Heart left ventricle (tissue), 16 donors: ENCODE measurements at regions not wholly inside any gene's neighbourhood (a gene's known extent, or its start where the extent isn't known, plus 50 kb on each side); places are given as distances from the start of the nearest gene placed in this dataset.
"Not testable (repeated sequence)": the region's sequence is repeated elsewhere in the genome, so short reads cannot be mapped to it uniquely, and the experiment has no call there.

ENCODE experiments used
- ATAC-seq, 4 donors: fragments of 200-7000 bp; cut with Tn5 transposase; one replicate each; pipeline ENCODE4 v1.9.1; 2020 to 2022; ENCODE audit warnings: moderate library complexity in 4 of 4, mild to moderate bottlenecking in 3 of 4, moderate number of reproducible peaks in 1 of 4
- DNase-seq, 5 donors: peaks; one replicate each; pipeline ENCODE4 v3.0.0-alpha.2; 2020
- H3K27ac ChIP-seq, 12 donors: fragments of 200-600 bp; sonication (generic) in 4 of 12; one replicate each; pipeline versions ENCODE4 v1.5.0 to v1.8.0; 2016 to 2022; ENCODE audit warnings: mild to moderate bottlenecking in 2 of 12
- H3K27me3 ChIP-seq, 9 donors: fragments of 200-600 bp; sonication (generic) in 2 of 9; one replicate each; pipeline versions ENCODE4 v1.5.1 to v1.8.0; 2016 to 2022; ENCODE audit warnings: mild to moderate bottlenecking in 3 of 9
- H3K36me3 ChIP-seq, 9 donors: fragments of 200-600 bp; sonication (generic) in 2 of 9; one replicate each; pipeline versions ENCODE4 v1.5.0 to v1.8.0; 2018 to 2022; ENCODE audit warnings: mild to moderate bottlenecking in 2 of 9
- H3K4me1 ChIP-seq, 12 donors: fragments of 200-600 bp; sonication (generic) in 4 of 12; one replicate each; pipeline versions ENCODE4 v1.5.0 to v1.8.0; 2016 to 2022; ENCODE audit warnings: mild to moderate bottlenecking in 3 of 12
- H3K4me3 ChIP-seq, 12 donors: fragments of 200-600 bp; sonication (generic) in 4 of 12; one replicate each; pipeline versions ENCODE4 v1.5.0 to v1.8.0; 2017 to 2022; ENCODE audit warnings: mild to moderate bottlenecking in 9 of 12, moderate library complexity in 4 of 12
- H3K9me3 ChIP-seq, 12 donors: fragments of 200-600 bp; sonication (generic) in 4 of 12; one replicate each; pipeline versions ENCODE4 v1.5.0 to v1.8.0; 2016 to 2022; ENCODE audit warnings: mild to moderate bottlenecking in 1 of 12
- POLR2A ChIP-seq, 2 donors: fragments of 450-650 bp; IDR thresholded peaks; one replicate each; pipeline ENCODE4 v1.6.1; 2017; ENCODE audit warnings: antibody characterized with exemption in 2 of 2, mild to moderate bottlenecking in 2 of 2, moderate library complexity in 2 of 2
- WGBS, 4 donors: extraction: QIAGEN DNeasy Blood & Tissue Kit in 2 of 4; methylation state at CpG; one replicate each; pipeline versions ENCODE4 v1.1.5 to v1.1.7; 2013 to 2018; 5-methylcytosine and 5-hydroxymethylcytosine counted together
- intact Hi-C, 10 donors: fragments of 100-400 bp; cut with DNase I; formaldehyde crosslinking; loops; one replicate each; pipeline versions ENCODE4 v1.11.1 to v1.14.2; 2022
- TF ChIP-seq, protein P1 (sequence below), 12 donors: fragments of 200-600 bp; sonication (generic) in 4 of 12; IDR thresholded peaks; one replicate each; pipeline versions ENCODE4 v1.5.0 to v1.8.0; 2018 to 2022; ENCODE audit warnings: antibody characterized with exemption in 12 of 12, mild to moderate bottlenecking in 5 of 12
- donor health status: ischemic (EF 13 %, LVEDD 7.1; RV severe dilation, severe dysfunction).
- donor health status: healthy with polysubstance abuse.
- donor health status: DM: no; HTN: yes; CAD: no.
- donor health status: DM: no; HTN: no; CAD: no.
- donor health status: ischemic (EF 25% LVEDD 6.9; RV normal size, moderate dysfunction).
- donor health status: ischemic (EF 25% LVEDD 5.7; RV mildly dilated, moderate dysfunction).
- donor health status: healthy.
- donor health status: DM: yes; HTN: yes; CAD: no.
- donor health status: ischemic (EF 35%, LVEDD 5.7; RV mildly dilated, moderate dysfunction).
- donor health status: nonischemic (EF 11% LVEDD 7.7; RV severe dilation, severe dysfunction).
- donor health status: DM: yes; HTN: yes; CAD: no.
- donor health status: PGD.
- donor health status: ischemic (EF 29% LVEDD 5.4; RV normal size, mild dysfunction).
- donor health status: nonischemic (EF 23%, LVEDD 6.1; RV moderate dilation, normal function).

DNA sequence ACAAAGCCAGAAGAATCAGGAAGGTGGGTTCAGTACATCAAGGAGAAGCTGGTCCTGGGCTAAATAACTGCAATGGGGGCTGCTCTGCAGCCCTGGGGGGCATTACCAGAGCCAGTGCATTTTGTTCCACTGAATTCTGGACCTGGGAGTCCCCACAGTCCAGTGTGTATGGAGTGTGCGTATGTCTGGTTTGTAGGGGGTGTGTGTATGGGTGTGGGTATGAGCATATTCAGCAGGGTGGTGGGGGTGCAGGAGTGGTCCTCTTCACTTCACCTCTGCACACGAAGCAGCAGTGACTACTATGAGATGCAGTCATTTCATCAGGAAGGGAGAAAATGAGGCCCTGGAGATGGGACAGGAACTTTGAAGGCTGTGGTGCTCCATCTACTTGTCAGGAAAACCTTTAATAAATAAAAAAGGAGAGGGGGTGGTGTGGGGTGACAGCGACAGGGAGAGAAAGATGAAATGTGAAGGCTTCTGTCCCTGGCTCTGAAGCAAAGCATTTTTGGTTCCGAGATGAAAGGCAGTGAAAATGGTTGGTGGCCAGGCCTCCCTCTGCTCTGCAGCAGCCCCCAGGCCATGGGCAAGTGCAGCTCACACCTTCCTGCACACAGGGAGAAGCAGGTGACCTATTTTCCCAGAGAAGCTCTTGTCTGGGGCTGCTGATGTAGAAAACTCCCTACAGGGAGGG is 121.5 kb upstream of the CACHD1 start:
- intact Hi-C loops, result no loop called here
- no peaks in the 10 kb centered on the region for H3K4me1 ChIP-seq
- H3K36me3 ChIP-seq, result no peaks in the 10 kb centered on the region
- H3K4me3 ChIP-seq, result no peak overlapping the region
- ATAC-seq, result no peak
- no peak for DNase-seq
- H3K27me3 ChIP-seq, result no peaks in the 10 kb centered on the region
- WGBS, 4 donors, result 73 to 84% (median 79%) methylated on average over 4 of the region's 4 CpGs
- no peaks in the 10 kb centered on the region for H3K9me3 ChIP-seq
- TF ChIP-seq, protein P1, sequence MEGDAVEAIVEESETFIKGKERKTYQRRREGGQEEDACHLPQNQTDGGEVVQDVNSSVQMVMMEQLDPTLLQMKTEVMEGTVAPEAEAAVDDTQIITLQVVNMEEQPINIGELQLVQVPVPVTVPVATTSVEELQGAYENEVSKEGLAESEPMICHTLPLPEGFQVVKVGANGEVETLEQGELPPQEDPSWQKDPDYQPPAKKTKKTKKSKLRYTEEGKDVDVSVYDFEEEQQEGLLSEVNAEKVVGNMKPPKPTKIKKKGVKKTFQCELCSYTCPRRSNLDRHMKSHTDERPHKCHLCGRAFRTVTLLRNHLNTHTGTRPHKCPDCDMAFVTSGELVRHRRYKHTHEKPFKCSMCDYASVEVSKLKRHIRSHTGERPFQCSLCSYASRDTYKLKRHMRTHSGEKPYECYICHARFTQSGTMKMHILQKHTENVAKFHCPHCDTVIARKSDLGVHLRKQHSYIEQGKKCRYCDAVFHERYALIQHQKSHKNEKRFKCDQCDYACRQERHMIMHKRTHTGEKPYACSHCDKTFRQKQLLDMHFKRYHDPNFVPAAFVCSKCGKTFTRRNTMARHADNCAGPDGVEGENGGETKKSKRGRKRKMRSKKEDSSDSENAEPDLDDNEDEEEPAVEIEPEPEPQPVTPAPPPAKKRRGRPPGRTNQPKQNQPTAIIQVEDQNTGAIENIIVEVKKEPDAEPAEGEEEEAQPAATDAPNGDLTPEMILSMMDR (IDR thresholded peaks at IDR 0.05), result no peak
- no peak for TF ChIP-seq POLR2A (IDR thresholded peaks at IDR 0.05)
- H3K27ac ChIP-seq, result no peak overlapping the region

DNA sequence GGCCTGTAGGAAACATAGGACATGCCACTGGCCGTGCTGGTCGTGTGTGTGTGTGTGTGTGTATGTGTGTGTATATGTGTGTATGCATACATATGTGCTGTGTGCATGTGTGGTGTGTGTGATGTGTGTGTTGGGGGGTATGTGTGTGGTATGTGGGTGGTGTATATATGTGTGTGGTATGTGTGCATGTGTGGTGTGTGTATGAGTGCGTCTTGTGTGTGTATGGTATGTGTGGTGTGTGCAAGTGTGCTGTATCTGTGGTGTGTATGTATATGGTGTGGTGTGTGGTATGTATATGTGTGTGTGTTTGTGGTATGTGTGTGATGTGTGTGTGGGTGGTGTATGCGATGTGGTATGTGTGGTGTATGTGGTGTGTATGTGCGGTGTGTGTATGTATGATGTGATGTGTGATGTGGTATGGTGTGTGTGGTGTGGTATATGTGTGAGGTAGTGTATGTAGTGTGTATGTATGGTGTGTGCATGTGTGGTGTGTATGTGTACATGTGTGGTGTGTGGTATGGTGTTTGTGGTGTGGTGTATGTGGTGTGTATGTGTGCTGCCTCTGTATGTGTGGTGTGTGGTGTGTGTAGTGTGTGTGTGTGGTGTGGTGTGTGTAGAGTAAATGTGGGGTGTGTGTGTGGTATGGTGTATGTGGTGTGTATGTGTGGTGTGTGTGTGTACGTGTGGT is 120.8 kb upstream of the CACHD1 start:
- Histone ChIP-seq H3K27me3 (no peaks in the 10 kb centered on the region), H3K4me3 (no peak overlapping the region), H3K36me3 (no peaks in the 10 kb centered on the region), H3K4me1 (no peaks in the 10 kb centered on the region), H3K27ac (no peak overlapping the region), H3K9me3 (no peaks in the 10 kb centered on the region)
- no peak for DNase-seq
- intact Hi-C loops, result no loop called here
- ATAC-seq, result peak in 1 of 4 donors; percentile 39
- no peak for TF ChIP-seq POLR2A (IDR thresholded peaks at IDR 0.05)
- TF ChIP-seq, protein P1 (IDR thresholded peaks at IDR 0.05), result no peak
- WGBS, 4 donors, result 91 to 94% (median 93%) methylated on average over 6 of the region's 6 CpGs

DNA sequence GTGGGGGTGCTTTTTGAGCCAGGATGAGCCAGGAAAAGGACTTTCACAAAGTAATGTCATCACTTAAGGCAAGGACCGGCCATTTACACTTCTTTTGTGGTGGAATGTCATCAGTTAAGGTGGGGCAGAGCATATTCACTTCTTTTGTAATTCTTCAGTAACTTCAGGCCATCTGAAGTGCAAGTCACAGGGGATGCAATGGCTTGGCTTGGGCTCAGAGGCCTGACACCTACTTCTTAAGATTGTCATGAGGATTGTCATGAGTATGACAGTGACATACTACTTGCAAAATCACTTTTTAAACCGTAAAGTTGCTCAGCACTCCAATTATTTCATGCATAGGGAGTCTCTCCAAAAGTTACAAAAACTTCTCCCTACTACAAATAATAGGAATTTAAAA is 114.4 kb upstream of the CACHD1 start:
- not testable (repeated sequence) for DNase-seq

DNA sequence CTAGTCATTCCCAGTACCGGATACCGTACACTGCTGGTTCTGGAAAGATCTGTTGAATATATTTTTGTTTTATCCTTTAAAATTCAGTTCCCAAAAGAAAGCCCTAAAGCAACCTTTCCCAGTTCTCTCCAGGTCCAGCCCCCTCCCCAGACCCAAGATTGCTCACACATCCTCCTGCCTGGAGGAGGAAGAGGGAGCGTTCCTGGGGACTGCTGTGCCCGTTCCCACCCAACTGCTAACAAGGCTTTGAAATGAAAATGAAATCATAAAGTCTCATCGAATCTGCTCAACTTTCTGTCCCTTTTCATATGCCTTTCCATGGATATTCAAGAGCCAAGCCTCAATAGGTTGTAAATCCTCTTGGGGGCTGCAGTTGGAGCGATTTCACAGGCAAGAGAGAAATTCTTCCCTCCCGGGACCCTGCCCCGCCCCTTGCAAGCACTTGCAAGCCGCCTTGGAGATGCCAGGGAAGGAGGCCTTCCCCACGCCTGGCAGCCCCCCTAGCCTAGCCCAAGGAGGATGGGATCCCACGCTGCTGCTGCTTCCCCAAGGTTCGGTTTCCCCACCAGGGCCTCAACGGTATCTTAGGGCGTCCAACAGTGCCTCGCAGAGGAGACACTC is 113.2 kb upstream of the CACHD1 start:
- TF ChIP-seq POLR2A (IDR thresholded peaks at IDR 0.05), result no peak
- TF ChIP-seq, protein P1 (IDR thresholded peaks at IDR 0.05), result no peak
- Histone ChIP-seq H3K27me3 (peaks cover 0 to 5% (median 0%) of the 10 kb centered on the region in 9 donors), H3K27ac (no peak overlapping the region), H3K36me3 (no peaks in the 10 kb centered on the region), H3K4me1 (peaks cover 0 to 7% (median 0%) of the 10 kb centered on the region in 12 donors), H3K4me3 (no peak overlapping the region), H3K9me3 (no peaks in the 10 kb centered on the region)
- ATAC-seq (no peak), DNase-seq (no peak)
- intact Hi-C loops, result loop anchor here in 1 of 10 donors (2.0 kb wide), 1 partner anchor 32 kb away; no protein-coding TSS in a partner anchor
- WGBS, 4 donors, result 55 to 66% (median 62%) methylated on average over 14 to 15 of the region's 15 CpGs

More for the DNA sequence above, 114.4 kb upstream of the CACHD1 start:
- H3K4me1 ChIP-seq, H3K36me3 ChIP-seq, H3K4me3 ChIP-seq, intact Hi-C loops, H3K27me3 ChIP-seq, ATAC-seq, H3K9me3 ChIP-seq, H3K27ac ChIP-seq: not testable (repeated sequence)
- 84 to 91% (median 85%) methylated on average over 2 of the region's 2 CpGs for WGBS, 4 donors
